HepG2 (cell line): ENCODE measurements at regions not wholly inside any gene's neighbourhood (a gene's known extent, or its start where the extent isn't known, plus 50 kb on each side); places are given as distances from the start of the nearest gene placed in this dataset.

Source experiments
- E2F1 ChIP-seq: sonication (generic); formaldehyde crosslinking; IDR thresholded peaks from 2 replicates; pipeline ENCODE4 v1.5.0; 2020; ENCODE audit warnings: missing genetic modification reagents
- HINFP ChIP-seq: sonication (generic); formaldehyde crosslinking; IDR thresholded peaks from 2 replicates; pipeline ENCODE4 v1.4.0; 2020; ENCODE audit warnings: low read depth, mild to moderate bottlenecking, missing genetic modification reagents
- HMG20A ChIP-seq: IDR thresholded peaks from 2 replicates; pipeline ENCODE4 v1.6.1; 2016; ENCODE audit warnings: borderline replicate concordance
- HNF4A ChIP-seq: sonication (generic); formaldehyde crosslinking; IDR thresholded peaks from 2 replicates; pipeline ENCODE4 v1.4.0; 2020; ENCODE audit warnings: missing genetic modification reagents
- KMT2A ChIP-seq: sonication (generic); formaldehyde crosslinking; IDR thresholded peaks from 2 replicates; pipeline ENCODE4 v1.4.0; 2020; ENCODE audit warnings: missing genetic modification reagents
- MATR3 ChIP-seq: sonication (generic); formaldehyde crosslinking; IDR thresholded peaks from 2 replicates; pipeline ENCODE4 v1.4.0; 2020; ENCODE audit warnings: missing genetic modification reagents
- MBNL3 ChIP-seq: fragments of 250-450 bp; sonication (Bioruptor Pico); conservative IDR thresholded peaks from 2 replicates; pipeline ENCODE4 v1.8.0; 2022; ENCODE audit warnings: mild to moderate bottlenecking, inconsistent platforms
- MIER2 ChIP-seq: IDR thresholded peaks from 2 replicates; pipeline ENCODE4 v1.6.1; 2016; ENCODE audit warnings: missing biosample characterization, missing genetic modification reagents
- NFE2L1 ChIP-seq: sonication (generic); formaldehyde crosslinking; IDR thresholded peaks from 2 replicates; pipeline ENCODE4 v1.4.0; 2020; ENCODE audit warnings: missing genetic modification reagents, mild to moderate bottlenecking, borderline replicate concordance
- NKX3-1 ChIP-seq: sonication (generic); formaldehyde crosslinking; IDR thresholded peaks from 2 replicates; pipeline ENCODE4 v1.5.0; 2020; ENCODE audit warnings: missing genetic modification reagents
- NR2F6 ChIP-seq, 2 experiments: IDR thresholded peaks; 2 replicates each; pipeline ENCODE4 v1.6.1; 2016; ENCODE audit warnings: antibody characterized with exemption in 1 of 2, mild to moderate bottlenecking in 1 of 2
- UBTF ChIP-seq: sonication (generic); formaldehyde crosslinking; IDR thresholded peaks from 2 replicates; pipeline ENCODE4 v1.4.0; 2020; ENCODE audit warnings: mild to moderate bottlenecking, missing genetic modification reagents
- ZBTB7B ChIP-seq: sonication (generic); formaldehyde crosslinking; IDR thresholded peaks from 2 replicates; pipeline ENCODE4 v1.4.0; 2020; ENCODE audit warnings: missing genetic modification reagents
- ZFX ChIP-seq: sonication (generic); formaldehyde crosslinking; IDR thresholded peaks from 2 replicates; pipeline ENCODE4 v1.4.0; 2020; ENCODE audit warnings: mild to moderate bottlenecking, low read depth, missing genetic modification reagents, moderate library complexity
- ZNF484 ChIP-seq: sonication (generic); formaldehyde crosslinking; IDR thresholded peaks from 2 replicates; pipeline ENCODE4 v1.5.1; 2020; ENCODE audit warnings: mild to moderate bottlenecking, low read depth, missing genetic modification reagents, borderline replicate concordance
- TF ChIP-seq, protein P1 (sequence below): sonication (generic); formaldehyde crosslinking; IDR thresholded peaks from 2 replicates; pipeline ENCODE4 v1.5.1; 2020; ENCODE audit warnings: mild to moderate bottlenecking, missing genetic modification reagents, borderline replicate concordance
- TF ChIP-seq, protein P2 (sequence below): sonication (generic); formaldehyde crosslinking; IDR thresholded peaks from 2 replicates; pipeline ENCODE4 v1.5.1; 2020; ENCODE audit warnings: mild to moderate bottlenecking, missing genetic modification reagents, borderline replicate concordance

- TF ChIP-seq E2F1 (CRISPR knock-in tag) (no peak), ZNF484 (CRISPR knock-in tag) (no peak), NR2F6 (IDR thresholded peaks at IDR 0.05) (peak; percentile 84), NR2F6 (CRISPR knock-in tag; IDR thresholded peaks at IDR 0.05) (peak; percentile 86), ZBTB7B (CRISPR knock-in tag) (no peak), HNF4A (peak; percentile 72), ZFX (CRISPR knock-in tag) (no peak; the same call in 1 of the 2 replicates), MIER2 (CRISPR knock-in tag) (0 out of 2 replicates have a peak, but pooled peaks have one; percentile 20), MATR3 (CRISPR knock-in tag) (no peak), HMG20A (CRISPR knock-in tag) (peak; percentile 49; the same call in 1 of the 2 replicates), NFE2L1 (CRISPR knock-in tag) (no peak), KMT2A (CRISPR knock-in tag) (no peak), HINFP (CRISPR knock-in tag) (0 out of 2 replicates have a peak, but pooled peaks have one; percentile 26), UBTF (CRISPR knock-in tag) (no peak), MBNL3 (no peak), NKX3-1 (CRISPR knock-in tag) (no peak)
- TF ChIP-seq, protein P1, sequence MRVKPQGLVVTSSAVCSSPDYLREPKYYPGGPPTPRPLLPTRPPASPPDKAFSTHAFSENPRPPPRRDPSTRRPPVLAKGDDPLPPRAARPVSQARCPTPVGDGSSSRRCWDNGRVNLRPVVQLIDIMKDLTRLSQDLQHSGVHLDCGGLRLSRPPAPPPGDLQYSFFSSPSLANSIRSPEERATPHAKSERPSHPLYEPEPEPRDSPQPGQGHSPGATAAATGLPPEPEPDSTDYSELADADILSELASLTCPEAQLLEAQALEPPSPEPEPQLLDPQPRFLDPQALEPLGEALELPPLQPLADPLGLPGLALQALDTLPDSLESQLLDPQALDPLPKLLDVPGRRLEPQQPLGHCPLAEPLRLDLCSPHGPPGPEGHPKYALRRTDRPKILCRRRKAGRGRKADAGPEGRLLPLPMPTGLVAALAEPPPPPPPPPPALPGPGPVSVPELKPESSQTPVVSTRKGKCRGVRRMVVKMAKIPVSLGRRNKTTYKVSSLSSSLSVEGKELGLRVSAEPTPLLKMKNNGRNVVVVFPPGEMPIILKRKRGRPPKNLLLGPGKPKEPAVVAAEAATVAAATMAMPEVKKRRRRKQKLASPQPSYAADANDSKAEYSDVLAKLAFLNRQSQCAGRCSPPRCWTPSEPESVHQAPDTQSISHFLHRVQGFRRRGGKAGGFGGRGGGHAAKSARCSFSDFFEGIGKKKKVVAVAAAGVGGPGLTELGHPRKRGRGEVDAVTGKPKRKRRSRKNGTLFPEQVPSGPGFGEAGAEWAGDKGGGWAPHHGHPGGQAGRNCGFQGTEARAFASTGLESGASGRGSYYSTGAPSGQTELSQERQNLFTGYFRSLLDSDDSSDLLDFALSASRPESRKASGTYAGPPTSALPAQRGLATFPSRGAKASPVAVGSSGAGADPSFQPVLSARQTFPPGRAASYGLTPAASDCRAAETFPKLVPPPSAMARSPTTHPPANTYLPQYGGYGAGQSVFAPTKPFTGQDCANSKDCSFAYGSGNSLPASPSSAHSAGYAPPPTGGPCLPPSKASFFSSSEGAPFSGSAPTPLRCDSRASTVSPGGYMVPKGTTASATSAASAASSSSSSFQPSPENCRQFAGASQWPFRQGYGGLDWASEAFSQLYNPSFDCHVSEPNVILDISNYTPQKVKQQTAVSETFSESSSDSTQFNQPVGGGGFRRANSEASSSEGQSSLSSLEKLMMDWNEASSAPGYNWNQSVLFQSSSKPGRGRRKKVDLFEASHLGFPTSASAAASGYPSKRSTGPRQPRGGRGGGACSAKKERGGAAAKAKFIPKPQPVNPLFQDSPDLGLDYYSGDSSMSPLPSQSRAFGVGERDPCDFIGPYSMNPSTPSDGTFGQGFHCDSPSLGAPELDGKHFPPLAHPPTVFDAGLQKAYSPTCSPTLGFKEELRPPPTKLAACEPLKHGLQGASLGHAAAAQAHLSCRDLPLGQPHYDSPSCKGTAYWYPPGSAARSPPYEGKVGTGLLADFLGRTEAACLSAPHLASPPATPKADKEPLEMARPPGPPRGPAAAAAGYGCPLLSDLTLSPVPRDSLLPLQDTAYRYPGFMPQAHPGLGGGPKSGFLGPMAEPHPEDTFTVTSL (CRISPR knock-in tag): no peak
- TF ChIP-seq, protein P2, sequence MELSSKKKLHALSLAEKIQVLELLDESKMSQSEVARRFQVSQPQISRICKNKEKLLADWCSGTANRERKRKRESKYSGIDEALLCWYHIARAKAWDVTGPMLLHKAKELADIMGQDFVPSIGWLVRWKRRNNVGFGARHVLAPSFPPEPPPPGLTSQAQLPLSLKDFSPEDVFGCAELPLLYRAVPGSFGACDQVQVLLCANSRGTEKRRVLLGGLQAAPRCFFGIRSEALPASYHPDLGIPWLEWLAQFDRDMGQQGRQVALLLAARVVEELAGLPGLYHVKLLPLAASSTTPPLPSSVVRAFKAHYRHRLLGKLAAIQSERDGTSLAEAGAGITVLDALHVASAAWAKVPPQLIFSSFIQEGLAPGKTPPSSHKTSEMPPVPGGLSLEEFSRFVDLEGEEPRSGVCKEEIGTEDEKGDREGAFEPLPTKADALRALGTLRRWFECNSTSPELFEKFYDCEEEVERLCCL (CRISPR knock-in tag): no peak
Measured at GRCh38 chr12:69054343-69055056, 121.5 kb upstream of the CPM start (continued).
